ENCODE measurements at regions not wholly inside any gene's neighbourhood (a gene's known extent, or its start where the extent isn't known, plus 50 kb on each side); places are given as distances from the start of the nearest gene placed in this dataset.

DNA sequence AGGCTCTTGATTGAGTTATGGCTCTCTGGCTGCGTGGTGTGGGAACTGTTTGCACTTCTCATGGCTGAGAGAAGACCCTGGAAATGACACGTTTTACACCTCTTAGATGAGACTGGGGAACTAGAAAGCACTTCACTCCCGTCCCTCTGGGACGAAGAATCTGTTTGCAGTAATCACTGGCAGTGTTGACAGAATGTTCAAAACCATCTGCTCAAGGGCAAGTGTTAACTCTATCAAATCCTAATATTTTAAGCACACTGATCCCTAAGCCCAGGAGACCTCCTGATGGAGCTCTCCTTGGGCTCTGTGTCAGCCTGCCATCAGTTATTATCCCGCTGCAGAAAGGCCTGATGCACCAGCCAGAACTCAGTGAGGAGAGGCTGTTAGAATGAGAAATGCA is 323.8 kb upstream of the DNAJC19 start:
- no peak for DNase-seq (ENCODE audit: low read depth in 1 of 2, low spot score in 2 of 2)
- H3K9ac ChIP-seq (replicated peaks in 1 of 4; ENCODE audit: extremely low read depth in 1 of 4, low read depth in 3 of 4, low read length in 3 of 4), result no peak overlapping the region
- no peaks in the 10 kb centered on the region for H3K36me3 ChIP-seq (ENCODE audit: control insufficient read depth in 2 of 4, insufficient read depth in 4 of 4, low read length in 3 of 4)
- no peak overlapping the region for H2BK5ac ChIP-seq (ENCODE audit: low read depth, low read length)
- H3K56ac ChIP-seq (replicated peaks; ENCODE audit: insufficient read length, low read depth, low read length), result no peak overlapping the region
- H3K4me2 ChIP-seq (ENCODE audit: insufficient read depth in 1 of 2, low read depth in 2 of 2, low read length in 2 of 2), result no peak overlapping the region
- 88% methylated on average over 5 of the region's 5 CpGs; no CpG with 5 or more reads in 1 of the 2 experiments for WGBS, 2 experiments (ENCODE audit: extremely low coverage in 1 of 2, insufficient coverage in 1 of 2, insufficient read length in 1 of 2, insufficient replicate concordance in 2 of 2, low coverage in 1 of 2, low lambda C conversion rate in 2 of 2, missing lambda C conversion rate in 1 of 2)
- no peaks in the 10 kb centered on the region for H4K20me1 ChIP-seq (replicated peaks in 1 of 2; ENCODE audit: control insufficient read depth in 1 of 2, insufficient read depth in 2 of 2, low read length in 2 of 2)
- H3K14ac ChIP-seq (ENCODE audit: insufficient read length), result no peak overlapping the region
- TF ChIP-seq EZH2 (IDR thresholded peaks at IDR 0.05; ENCODE audit: low read depth, low read length, severe bottlenecking), result no peak
- no peak for TF ChIP-seq RXRA (IDR thresholded peaks at IDR 0.05; ENCODE audit: insufficient read depth, low read depth, low read length)
- TF ChIP-seq BACH1 (IDR thresholded peaks at IDR 0.05; ENCODE audit: low read length), result no peak
- TF ChIP-seq SIN3A (conservative IDR thresholded peaks at IDR 0.05 in 1 of 2, IDR thresholded peaks at IDR 0.05 in 1 of 2; ENCODE audit: low read depth in 1 of 2, low read length in 2 of 2), result no peak
- no peak for TF ChIP-seq RNF2 (IDR thresholded peaks at IDR 0.05; ENCODE audit: borderline replicate concordance, low read depth, low read length, missing control alignments, poor library complexity, severe bottlenecking)
- TF ChIP-seq ASH2L (IDR thresholded peaks at IDR 0.05; ENCODE audit: low read length), result no peak
- TF ChIP-seq HDAC6 (IDR thresholded peaks at IDR 0.05; ENCODE audit: low read depth, low read length), result no peak
- TF ChIP-seq, protein P1, sequence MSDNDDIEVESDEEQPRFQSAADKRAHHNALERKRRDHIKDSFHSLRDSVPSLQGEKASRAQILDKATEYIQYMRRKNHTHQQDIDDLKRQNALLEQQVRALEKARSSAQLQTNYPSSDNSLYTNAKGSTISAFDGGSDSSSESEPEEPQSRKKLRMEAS (IDR thresholded peaks at IDR 0.05), result no peak
- no peak overlapping the region for H3K18ac ChIP-seq (ENCODE audit: extremely low read depth, low read length)
- H3K4me1 ChIP-seq (replicated peaks in 1 of 4; ENCODE audit: control insufficient read depth in 3 of 4, insufficient read depth in 4 of 4, low read length in 3 of 4), result no peaks in the 10 kb centered on the region
- no peaks in the 10 kb centered on the region for H3K27me3 ChIP-seq (replicated peaks in 1 of 4; ENCODE audit: control insufficient read depth in 3 of 4, extremely low read depth in 1 of 4, insufficient read depth in 3 of 4, low read length in 3 of 4)
- no peak overlapping the region for H2BK20ac ChIP-seq (ENCODE audit: low read length)
- H2BK15ac ChIP-seq (ENCODE audit: low read length), result no peak overlapping the region
- ChIA-PET CTCF (ENCODE audit: partially characterized antibody) (no interaction called here), POLR2A (ENCODE audit: partially characterized antibody) (no interaction called here)
- 0 out of 2 replicates have a peak overlapping the region, but pooled peaks have one; percentile 2 for H2AFZ ChIP-seq (ENCODE audit: low read length)
- no peak overlapping the region for H3K4ac ChIP-seq (replicated peaks; ENCODE audit: insufficient read length, low read depth, low read length)
- no peaks in the 10 kb centered on the region for H3K9me3 ChIP-seq (ENCODE audit: insufficient read depth in 2 of 2, low read depth in 1 of 2, low read length in 1 of 2)
- H4K91ac ChIP-seq (replicated peaks; ENCODE audit: insufficient read length, low read length), result no peak overlapping the region
- no peak overlapping the region for H4K8ac ChIP-seq (ENCODE audit: extremely low read depth, insufficient read depth, low read length)
- H3K4me3 ChIP-seq (ENCODE audit: extremely low read depth in 1 of 4, insufficient read depth in 2 of 4, low read depth in 3 of 4, low read length in 4 of 4), result no peak overlapping the region
- no peak overlapping the region for H2BK12ac ChIP-seq (ENCODE audit: low read depth, low read length)
- H3K23ac ChIP-seq (ENCODE audit: insufficient read length), result no peak overlapping the region
- H2AK5ac ChIP-seq (ENCODE audit: low read depth, low read length), result no peak overlapping the region
- peaks cover 2% of the 10 kb centered on the region; the same call in 1 of the 2 replicates for H3K23me2 ChIP-seq (ENCODE audit: low read depth, low read length)
- no peak overlapping the region for H2BK120ac ChIP-seq (replicated peaks; ENCODE audit: low read depth, low read length)
- no peaks in the 10 kb centered on the region for H3K79me2 ChIP-seq (ENCODE audit: control insufficient read depth in 1 of 2, insufficient read depth in 2 of 2, low read length in 2 of 2)
- H4K5ac ChIP-seq (ENCODE audit: insufficient read length, low read depth, low read length), result no peak overlapping the region
- FAIRE-seq, result no peak
- H3K79me1 ChIP-seq (ENCODE audit: low read depth, low read length), result no peaks in the 10 kb centered on the region
- no peak overlapping the region for H3K27ac ChIP-seq (ENCODE audit: low read depth, low read length)
